HG03175 (cell line): ENCODE measurements at regions not wholly inside any gene's neighbourhood (a gene's known extent, or its start where the extent isn't known, plus 50 kb on each side); places are given as distances from the start of the nearest gene placed in this dataset.

Experiments used
- ATAC-seq: cut with Tn5 transposase; IDR thresholded peaks from one replicate; pipeline ENCODE4 v1.9.1; 2021; ENCODE audit warnings: mild to moderate bottlenecking, moderate library complexity; ENCODE audit not compliant: unreplicated experiment

GRCh38 chr15:69854521-69855181 is 243.1 kb downstream of the TLE3 start:
- no peak for ATAC-seq

DNA sequence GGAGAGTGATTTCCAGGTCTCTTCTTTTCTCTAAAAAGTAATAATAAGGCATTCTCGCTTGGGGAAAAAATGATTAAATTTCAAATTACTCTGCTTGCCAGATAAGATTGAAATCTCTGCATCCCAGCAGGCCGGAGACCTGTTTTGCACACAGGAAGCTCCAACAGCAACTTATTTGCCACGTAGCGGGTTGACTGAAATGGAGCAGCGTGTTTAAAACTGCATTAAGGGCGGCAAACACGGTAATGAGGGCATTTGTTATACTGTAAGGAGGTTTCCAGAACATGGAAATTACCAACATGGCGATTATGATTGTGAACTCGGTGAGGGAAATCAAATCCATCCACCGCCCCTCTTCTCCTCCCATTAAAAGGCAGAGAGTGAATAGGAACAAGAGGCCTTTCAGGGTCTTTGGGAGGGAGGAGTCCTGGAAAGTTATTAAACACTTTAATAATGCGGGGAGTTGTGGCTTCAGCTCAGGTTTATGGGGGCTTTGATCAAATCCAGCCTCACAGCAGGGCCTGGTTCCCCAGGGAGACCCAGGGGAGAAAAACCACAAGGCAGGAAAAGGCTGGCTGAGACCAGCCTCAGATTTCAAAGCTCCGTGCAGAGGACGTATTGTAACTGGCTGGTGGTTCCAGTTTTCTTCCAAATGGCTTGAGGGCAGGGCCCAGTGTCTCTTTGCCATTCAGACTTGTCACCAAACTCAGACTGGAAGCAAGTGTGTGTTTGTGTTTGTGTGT is 242.3 kb downstream of the TLE3 start:
- no peak for ATAC-seq

GRCh38 chr15:69857250-69857649 is 240.5 kb downstream of the TLE3 start:
- no peak for ATAC-seq

- no peak for ATAC-seq
Observed at GRCh38 chr15:69857686-69858391, 239.9 kb downstream of the TLE3 start.

DNA sequence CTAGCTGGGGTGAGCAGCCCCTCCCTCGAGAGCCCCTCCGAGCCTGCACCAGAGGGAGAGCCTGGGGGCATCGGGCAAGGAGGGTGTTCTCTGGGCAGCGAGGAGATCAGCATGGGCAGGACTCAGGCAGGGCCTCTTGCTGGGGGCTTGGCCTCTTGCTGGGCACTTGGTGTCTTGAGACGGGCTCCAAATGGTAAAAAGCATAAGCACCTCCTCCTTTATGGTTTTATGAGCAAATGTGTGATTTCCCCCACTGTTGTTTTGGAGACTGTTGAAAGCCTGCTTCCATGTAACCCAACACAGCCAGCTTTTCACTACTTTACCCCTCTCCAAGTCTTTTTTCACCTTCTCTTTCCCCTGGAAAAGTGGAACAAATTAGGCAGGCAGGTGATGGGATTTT is 239.3 kb downstream of the TLE3 start:
- ATAC-seq, result no peak

DNA sequence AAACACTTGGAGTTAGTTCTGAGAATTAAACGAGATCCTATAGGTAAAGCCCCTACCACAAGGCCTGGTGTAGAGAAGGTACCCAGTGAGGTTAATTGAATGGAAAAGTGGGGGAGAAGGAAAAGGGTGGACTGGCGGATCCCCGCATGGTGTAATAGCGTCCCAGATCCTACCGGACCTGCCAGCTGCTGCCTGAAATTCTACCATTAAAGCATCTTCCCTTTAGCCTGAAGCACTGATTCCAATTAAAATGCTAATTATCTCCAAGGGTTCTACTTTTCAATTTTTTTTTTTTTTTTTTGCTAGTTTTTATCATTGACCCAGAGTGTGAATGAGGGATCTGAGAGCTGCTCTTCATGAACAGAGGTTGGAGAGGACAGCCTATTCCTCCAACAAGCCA is 237.9 kb downstream of the TLE3 start:
- no peak for ATAC-seq

DNA sequence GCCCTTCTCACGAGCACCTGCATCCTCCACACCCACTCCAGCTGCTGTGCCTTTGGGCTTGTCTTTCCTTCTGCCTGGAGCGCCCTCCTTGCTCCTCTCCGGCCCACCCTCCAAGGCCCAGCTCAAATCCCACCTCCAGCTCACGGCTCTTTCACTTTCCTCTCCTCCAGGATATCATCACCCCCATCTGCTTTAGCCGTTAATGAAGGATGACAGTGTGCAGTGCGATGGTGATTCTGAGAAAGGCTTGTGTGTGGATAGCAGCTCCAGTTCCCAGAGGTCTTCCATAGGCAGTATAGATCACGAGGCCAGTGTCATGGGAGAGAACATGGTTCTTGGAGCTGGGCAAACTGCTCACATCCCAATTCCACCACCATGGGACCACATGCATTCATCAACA is 237.4 kb downstream of the TLE3 start:
- ATAC-seq, result no peak

DNA sequence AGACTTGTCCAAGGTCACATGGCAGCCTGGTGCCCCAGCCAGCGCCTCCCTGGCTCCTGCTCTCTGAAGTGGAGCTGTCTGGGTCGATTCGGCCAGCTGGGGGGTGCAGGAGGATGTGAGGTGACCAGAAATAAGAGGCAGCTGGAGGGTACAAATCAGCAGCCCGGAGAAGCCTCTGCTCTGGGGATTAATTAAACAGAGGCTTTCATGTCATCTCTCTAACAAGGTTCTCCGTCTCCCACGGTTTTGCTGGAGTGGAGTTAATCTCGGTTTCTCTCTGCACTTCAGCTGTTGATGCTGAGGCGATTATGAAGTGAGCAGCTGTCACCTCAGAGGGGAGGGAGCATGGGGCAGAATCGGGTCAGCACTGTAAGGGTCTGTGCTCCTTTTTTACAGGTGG is 236.8 kb downstream of the TLE3 start:
- no peak for ATAC-seq

DNA sequence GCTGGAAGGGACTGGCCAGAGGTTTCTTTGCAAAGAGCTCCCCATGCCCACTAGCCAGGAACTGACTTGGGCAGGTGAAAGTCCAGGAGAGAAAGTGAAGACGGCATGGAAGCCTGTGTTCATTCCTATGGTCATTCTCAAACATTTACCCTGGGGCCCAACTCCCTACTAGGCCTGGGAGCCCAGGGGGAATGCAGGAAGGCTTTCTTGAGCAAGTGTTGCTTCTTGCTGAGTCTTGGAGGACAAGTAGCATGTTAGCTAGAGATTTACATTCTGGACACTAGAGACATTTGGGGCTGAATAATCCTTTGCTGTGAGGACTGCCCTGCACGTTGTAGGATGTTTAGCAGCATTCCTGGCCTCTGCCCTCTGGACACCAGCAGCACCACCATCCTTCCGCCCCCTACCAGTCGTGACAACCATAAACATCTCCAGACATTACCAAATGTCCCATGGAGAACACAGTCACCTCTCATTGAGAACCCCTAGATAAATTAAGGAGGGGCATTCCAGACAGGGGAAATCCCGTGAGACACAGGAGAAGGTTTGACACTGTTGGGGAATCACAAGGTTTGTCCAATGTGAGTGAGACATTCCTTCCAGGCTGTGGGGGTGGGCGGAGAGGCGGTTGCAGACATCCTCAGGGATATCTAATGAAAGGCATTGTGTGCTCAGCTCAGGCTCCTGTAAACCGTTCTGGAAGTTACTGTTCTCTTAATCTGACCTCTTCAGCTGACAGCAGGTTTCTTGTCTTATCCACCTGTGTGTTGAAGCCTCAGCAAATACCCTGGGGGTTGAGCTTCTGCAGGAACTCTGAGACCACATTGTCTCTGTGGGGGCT is 236.2 kb downstream of the TLE3 start:
- no peak for ATAC-seq

DNA sequence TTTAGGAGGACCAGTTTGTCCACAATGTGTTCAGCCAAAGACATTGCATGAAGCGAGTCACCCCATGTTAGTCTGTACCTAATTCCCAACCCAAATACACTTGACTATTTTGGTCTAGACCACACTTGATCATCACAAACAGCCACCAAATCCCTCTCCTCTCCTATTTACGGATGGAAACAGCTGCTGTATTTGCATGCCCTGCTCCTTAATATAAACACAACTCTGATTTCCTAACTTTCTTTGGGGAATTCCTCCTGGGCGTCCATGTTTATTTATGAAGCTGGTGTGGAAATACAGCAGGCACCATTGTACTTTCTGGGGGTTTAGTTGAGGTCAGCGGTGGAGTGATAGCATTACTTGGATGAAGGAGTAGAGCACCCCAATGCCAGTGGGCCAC is 235.2 kb downstream of the TLE3 start:
- ATAC-seq, result no peak

DNA sequence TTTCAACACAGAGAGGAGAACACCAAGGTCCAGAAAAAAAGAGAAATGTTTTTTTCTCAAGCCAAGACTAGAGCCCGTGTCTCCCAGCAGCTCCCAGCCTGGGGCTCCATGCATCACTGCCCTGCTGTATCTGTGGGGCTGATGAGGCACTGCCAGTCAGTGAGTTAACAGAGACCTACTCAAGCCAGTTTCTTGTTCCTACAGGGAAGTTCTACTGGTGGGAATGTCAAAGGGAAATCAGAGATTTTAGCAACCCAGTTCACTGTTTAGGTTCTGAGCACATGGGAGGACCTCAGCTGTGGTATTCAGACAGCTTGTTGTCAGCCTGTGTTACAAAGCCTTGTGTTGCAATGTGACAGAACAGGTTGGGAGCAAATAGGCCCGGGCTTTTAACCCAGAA is 234.3 kb downstream of the TLE3 start:
- no peak for ATAC-seq

DNA sequence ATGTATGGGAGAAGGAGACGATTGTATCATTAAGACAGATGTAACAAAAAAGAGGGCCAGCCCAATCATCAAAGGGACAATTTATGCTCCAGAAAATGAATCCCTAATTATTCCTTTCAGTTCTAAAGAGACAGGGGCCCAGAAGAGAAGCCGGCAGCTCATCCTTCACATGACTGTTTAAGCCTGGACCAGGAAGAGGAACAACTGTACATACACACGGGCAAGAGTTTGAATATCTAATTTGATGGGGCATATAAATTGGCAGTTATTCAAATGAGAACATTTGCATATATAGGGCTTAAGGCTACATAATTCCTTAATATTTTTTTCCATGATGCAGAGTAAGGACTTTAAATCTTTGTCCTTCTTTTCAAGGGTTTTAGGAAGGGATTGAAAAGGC is 232.3 kb downstream of the TLE3 start:
- ATAC-seq, result no peak

DNA sequence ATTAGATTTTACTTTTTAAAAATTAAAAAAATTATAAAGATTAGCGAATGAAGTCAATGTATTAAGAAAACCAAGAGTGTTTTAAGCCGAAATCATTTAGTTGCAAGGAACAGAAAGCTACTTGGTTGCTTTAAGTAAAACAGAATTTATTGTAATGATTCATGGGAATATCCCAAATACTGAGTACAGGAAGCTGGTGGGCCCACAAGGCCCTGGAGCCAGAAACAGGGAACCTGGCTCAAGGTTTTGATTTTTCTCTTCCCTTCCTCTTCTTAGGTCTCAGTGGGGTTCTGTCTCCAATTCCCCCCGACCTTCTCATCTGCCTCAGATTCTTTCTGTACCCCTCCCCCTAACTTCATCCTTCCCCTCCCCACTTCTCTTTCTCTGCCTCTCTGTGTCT is 229.0 kb downstream of the TLE3 start:
- no peak for ATAC-seq

GRCh38 chr15:69869291-69869690 is 228.4 kb downstream of the TLE3 start:
- ATAC-seq, result no peak

DNA sequence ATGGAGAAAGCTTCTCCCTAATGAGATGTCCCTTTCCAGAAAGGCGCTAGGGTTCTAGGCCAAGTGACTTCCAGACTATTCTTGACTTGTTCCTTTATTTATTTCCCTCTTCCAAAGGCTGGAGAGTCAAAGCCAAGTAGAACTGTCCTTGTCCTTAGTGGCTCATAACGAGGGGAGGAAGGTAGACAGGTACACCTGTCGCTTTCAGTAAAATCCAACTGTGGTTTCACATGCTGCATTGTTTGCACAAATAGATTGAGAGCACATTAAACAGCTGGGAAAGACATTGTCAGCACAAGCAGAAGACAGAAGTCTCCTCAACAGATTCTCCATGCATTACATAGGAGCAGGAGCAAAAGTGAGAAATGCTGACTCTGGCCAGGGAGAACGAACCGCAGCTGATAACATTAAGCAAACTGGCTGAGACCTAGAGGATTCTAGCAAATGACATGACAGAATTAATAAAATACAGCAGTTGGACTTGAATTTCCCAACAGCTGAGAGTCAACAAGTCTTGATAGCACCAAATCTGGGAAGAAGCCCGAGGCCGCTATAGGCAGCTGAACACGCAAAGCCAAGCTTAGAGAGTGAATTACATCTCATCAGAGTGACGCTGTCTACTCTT is 227.7 kb downstream of the TLE3 start:
- ATAC-seq, result no peak

DNA sequence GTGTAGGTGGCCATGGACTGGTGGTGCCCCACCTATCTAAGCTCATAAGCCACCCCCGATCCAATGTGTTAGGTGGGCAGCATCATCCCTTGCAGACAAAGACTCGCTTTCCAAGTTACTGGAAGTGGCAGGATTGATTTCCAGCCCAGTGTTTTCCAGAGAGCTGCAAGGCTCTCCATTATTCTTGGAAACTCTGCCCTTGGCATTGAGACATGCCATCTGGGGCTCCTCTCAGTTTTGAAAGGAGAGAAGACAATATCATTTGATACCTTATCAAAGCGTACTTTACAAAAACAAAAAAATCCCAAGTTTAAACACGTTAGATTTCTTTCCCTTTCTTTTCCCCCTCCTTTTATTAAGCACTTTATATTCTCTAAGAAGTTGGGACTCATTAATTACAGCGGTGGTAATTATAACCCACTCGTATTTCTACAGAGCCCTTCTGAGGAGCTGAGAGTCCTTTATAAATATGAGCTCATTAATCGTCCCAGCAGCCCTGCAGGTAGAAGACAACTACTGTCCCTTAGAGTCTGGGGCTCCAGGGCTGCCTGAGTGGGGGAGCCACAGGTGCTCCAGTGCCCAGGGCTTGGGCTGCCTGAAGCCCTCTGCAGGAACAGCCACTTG is 226.1 kb downstream of the TLE3 start:
- no peak for ATAC-seq

DNA sequence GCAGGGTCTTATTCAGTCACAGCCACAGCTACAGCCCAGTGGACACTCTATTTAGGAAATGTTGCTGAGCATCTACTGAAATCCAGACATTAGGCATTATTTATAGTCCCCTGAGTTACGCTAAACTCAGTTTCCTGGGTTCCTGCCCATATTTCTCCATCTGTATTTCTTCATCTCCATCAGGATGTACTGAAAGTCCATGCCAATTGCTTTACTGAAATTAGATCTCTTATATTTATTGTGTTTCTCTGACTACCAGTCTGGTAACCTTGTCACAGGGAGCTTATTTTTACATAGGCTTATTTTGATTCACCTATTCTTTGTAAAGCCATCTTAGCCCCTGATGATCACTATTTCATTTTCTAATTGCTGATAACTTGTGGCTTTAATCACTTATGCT is 223.9 kb downstream of the TLE3 start:
- no peak for ATAC-seq

- no peak for ATAC-seq
Observed at GRCh38 chr15:69874321-69874720, 223.4 kb downstream of the TLE3 start.

GRCh38 chr15:69876064-69876940 is 221.4 kb downstream of the TLE3 start:
- ATAC-seq, result no peak
